DOHH2 (cell line): ENCODE measurements at regions not wholly inside any gene's neighbourhood (a gene's known extent, or its start where the extent isn't known, plus 50 kb on each side); places are given as distances from the start of the nearest gene placed in this dataset.

Experiments
- H3F3A ChIP-seq: fragments of 200-600 bp; sonication (generic), shearing (Covaris generic); 2 replicates; pipeline ENCODE4 v1.6.0; 2016; ENCODE audit warnings: antibody characterized with exemption, mild to moderate bottlenecking; ENCODE audit not compliant: control insufficient read depth, insufficient read depth
- H3K27ac ChIP-seq: fragments of 200-600 bp; sonication (generic); 2 replicates; pipeline ENCODE4 v1.5.1; 2014; ENCODE audit warnings: low read depth, mild to moderate bottlenecking, low read length, moderate library complexity
- H3K27me3 ChIP-seq: fragments of 200-600 bp; sonication (generic); 2 replicates; pipeline ENCODE4 v1.6.1; 2014; ENCODE audit warnings: mild to moderate bottlenecking, low read length, mixed read lengths; ENCODE audit not compliant: control insufficient read depth
- H3K36me3 ChIP-seq: fragments of 200-600 bp; sonication (generic); 2 replicates; pipeline ENCODE4 v1.6.1; 2014; ENCODE audit warnings: mild to moderate bottlenecking, low read length, moderate library complexity, mixed read lengths; ENCODE audit not compliant: control insufficient read depth
- H3K4me1 ChIP-seq: fragments of 200-600 bp; sonication (generic); 2 replicates; pipeline ENCODE4 v1.6.1; 2014; ENCODE audit warnings: mild to moderate bottlenecking, low read length, mixed read lengths; ENCODE audit not compliant: control insufficient read depth
- H3K4me2 ChIP-seq: fragments of 200-600 bp; sonication (generic); 2 replicates; pipeline ENCODE4 v1.6.0; 2014; ENCODE audit warnings: mild to moderate bottlenecking, low read length, moderate library complexity
- H3K4me3 ChIP-seq: fragments of 200-600 bp; sonication (generic); 2 replicates; pipeline ENCODE4 v1.5.1; 2014; ENCODE audit warnings: mild to moderate bottlenecking, low read length, mixed read lengths
- H3K79me2 ChIP-seq: fragments of 200-600 bp; sonication (generic); 2 replicates; pipeline ENCODE4 v1.6.1; 2014; ENCODE audit warnings: mild to moderate bottlenecking, low read length, mixed read lengths; ENCODE audit not compliant: control insufficient read depth
- H3K9me2 ChIP-seq: fragments of 200-600 bp; sonication (generic); replicated peaks from 2 replicates; pipeline ENCODE4 v1.6.1; 2014; ENCODE audit warnings: mild to moderate bottlenecking, low read length, mixed read lengths; ENCODE audit not compliant: control insufficient read depth
- H3K9me3 ChIP-seq: fragments of 200-600 bp; sonication (generic); 2 replicates; pipeline ENCODE4 v1.6.1; 2014; ENCODE audit warnings: antibody characterized with exemption, low read length, mixed read lengths; ENCODE audit not compliant: control insufficient read depth, insufficient read depth
- H4K20me1 ChIP-seq: fragments of 200-600 bp; sonication (generic); 2 replicates; pipeline ENCODE4 v1.6.0; 2014; ENCODE audit warnings: low read depth, mild to moderate bottlenecking, antibody characterized with exemption, low read length, moderate library complexity; ENCODE audit not compliant: control insufficient read depth, insufficient read depth
- EZH2phosphoT487 ChIP-seq: fragments of 200-600 bp; sonication (generic); IDR thresholded peaks from 2 replicates; pipeline ENCODE4 v1.6.1; 2017; ENCODE audit warnings: borderline replicate concordance, mild to moderate bottlenecking, antibody characterized with exemption, low read length, moderate library complexity, mixed read lengths
- TF ChIP-seq, protein P1 (sequence below): fragments of 200-600 bp; sonication (generic); IDR thresholded peaks from one replicate; pipeline ENCODE4 v1.5.1; 2014; ENCODE audit warnings: antibody characterized with exemption, mild to moderate bottlenecking, low read depth, low read length; ENCODE audit not compliant: poor library complexity, severe bottlenecking

DNA sequence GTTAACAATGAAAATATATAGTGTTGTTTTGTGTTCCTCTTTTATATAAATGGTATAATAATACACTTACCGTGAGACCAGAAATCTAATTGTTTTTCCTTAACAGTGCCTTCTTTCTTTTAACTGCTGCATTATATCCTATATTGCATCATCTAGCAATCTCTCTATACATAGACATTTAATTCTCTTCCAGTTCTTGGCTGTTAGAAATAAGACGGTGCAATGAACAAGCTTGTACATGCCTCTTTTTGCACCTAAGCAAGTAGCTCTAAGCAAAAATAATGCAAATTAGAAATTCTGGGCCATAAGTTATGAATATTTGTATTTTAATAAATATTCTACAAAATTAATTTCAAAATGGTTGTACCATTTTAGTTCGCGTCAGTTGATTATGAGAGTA, 55.9 kb upstream of the AHR start:
- Histone ChIP-seq H3F3A (no peaks in the 10 kb centered on the region), H3K4me1 (no peaks in the 10 kb centered on the region), H3K4me2 (no peak overlapping the region), H4K20me1 (no peaks in the 10 kb centered on the region), H3K9me3 (no peaks in the 10 kb centered on the region), H3K4me3 (no peak overlapping the region), H3K27ac (no peak overlapping the region), H3K36me3 (no peaks in the 10 kb centered on the region), H3K79me2 (no peaks in the 10 kb centered on the region), H3K27me3 (no peaks in the 10 kb centered on the region), H3K9me2 (no peaks in the 10 kb centered on the region)
- TF ChIP-seq, protein P1, sequence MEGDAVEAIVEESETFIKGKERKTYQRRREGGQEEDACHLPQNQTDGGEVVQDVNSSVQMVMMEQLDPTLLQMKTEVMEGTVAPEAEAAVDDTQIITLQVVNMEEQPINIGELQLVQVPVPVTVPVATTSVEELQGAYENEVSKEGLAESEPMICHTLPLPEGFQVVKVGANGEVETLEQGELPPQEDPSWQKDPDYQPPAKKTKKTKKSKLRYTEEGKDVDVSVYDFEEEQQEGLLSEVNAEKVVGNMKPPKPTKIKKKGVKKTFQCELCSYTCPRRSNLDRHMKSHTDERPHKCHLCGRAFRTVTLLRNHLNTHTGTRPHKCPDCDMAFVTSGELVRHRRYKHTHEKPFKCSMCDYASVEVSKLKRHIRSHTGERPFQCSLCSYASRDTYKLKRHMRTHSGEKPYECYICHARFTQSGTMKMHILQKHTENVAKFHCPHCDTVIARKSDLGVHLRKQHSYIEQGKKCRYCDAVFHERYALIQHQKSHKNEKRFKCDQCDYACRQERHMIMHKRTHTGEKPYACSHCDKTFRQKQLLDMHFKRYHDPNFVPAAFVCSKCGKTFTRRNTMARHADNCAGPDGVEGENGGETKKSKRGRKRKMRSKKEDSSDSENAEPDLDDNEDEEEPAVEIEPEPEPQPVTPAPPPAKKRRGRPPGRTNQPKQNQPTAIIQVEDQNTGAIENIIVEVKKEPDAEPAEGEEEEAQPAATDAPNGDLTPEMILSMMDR, result no peak
- no peak for TF ChIP-seq EZH2phosphoT487

DNA sequence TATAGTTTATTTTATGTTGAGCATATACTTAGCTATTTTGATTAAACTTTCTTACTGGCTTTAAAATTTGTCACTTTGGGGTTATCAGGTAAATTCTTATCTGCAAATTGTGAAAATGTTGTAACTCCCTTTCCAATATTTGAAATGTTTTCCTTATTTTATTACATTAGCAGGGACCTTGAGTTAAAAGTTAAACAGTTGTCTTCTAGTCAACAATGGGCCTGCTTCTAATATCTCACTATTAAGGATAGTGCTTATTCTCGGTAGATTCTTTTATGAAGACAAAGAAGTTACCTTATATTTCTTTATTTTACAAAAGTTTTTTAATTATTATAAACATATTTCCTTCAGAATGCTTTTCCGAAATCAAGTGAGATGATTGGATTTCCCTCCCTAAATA, 53.7 kb upstream of the AHR start:
- Histone ChIP-seq H3K9me2 (no peaks in the 10 kb centered on the region), H3K9me3 (no peaks in the 10 kb centered on the region), H3K36me3 (no peaks in the 10 kb centered on the region), H3F3A (no peaks in the 10 kb centered on the region), H3K4me2 (no peak overlapping the region), H4K20me1 (no peaks in the 10 kb centered on the region), H3K27me3 (no peaks in the 10 kb centered on the region), H3K27ac (no peak overlapping the region), H3K4me1 (no peaks in the 10 kb centered on the region), H3K79me2 (no peaks in the 10 kb centered on the region), H3K4me3 (no peak overlapping the region)
- TF ChIP-seq, protein P1, result no peak
- TF ChIP-seq EZH2phosphoT487, result no peak

- H3K9me3 ChIP-seq, result no peaks in the 10 kb centered on the region
Measured at GRCh38 chr7:17247357-17247756, 51.1 kb upstream of the AHR start.

More at GRCh38 chr7:17247357-17247756, 51.1 kb upstream of the AHR start:
- H4K20me1 ChIP-seq, result no peaks in the 10 kb centered on the region
- no peak for TF ChIP-seq EZH2phosphoT487
- TF ChIP-seq, protein P1, result no peak
- H3K36me3 ChIP-seq, result no peaks in the 10 kb centered on the region
- H3K9me2 ChIP-seq, result no peaks in the 10 kb centered on the region
- H3F3A ChIP-seq, result no peaks in the 10 kb centered on the region
- no peaks in the 10 kb centered on the region for H3K79me2 ChIP-seq
- H3K4me3 ChIP-seq, result no peak overlapping the region
- H3K27me3 ChIP-seq, result no peaks in the 10 kb centered on the region
- no peaks in the 10 kb centered on the region for H3K4me1 ChIP-seq
- H3K27ac ChIP-seq, result no peak overlapping the region
- no peak overlapping the region for H3K4me2 ChIP-seq
